HepG2 (cell line): ENCODE measurements at regions not wholly inside any gene's neighbourhood (a gene's known extent, or its start where the extent isn't known, plus 50 kb on each side); places are given as distances from the start of the nearest gene placed in this dataset.

Experiments used
- ATAC-seq: fragments of 200-7000 bp; cut with Tn5 transposase; 3 replicates; pipeline ENCODE4 v1.9.1; 2020; ENCODE audit warnings: mild to moderate bottlenecking, moderate library complexity
- BruUV-seq: library from RNA; stranded (reverse); fragments of 400-500 nt; replicated peaks from 2 replicates; lab custom pipeline; 2021; lab: Mats Ljungman, UMichigan
- CTCF ChIA-PET: fragments of 300-600 bp; formaldehyde crosslinking; extraction: SDS; loops from one replicate; lab custom pipeline; 2021; ENCODE audit warnings: low total read pairs, inconsistent platforms, low intra/inter-chr PET ratio; lab: Yijun Ruan, JAX
- POLR2A ChIA-PET: fragments of 350-600 bp; sonication (Branson Sonifier 250); formaldehyde crosslinking; loops from one replicate; lab custom pipeline; 2020; ENCODE audit warnings: antibody characterized with exemption, inconsistent platforms; lab: Yijun Ruan, JAX
- DNase-seq: peaks from one replicate; pipeline ENCODE4 v3.0.0-alpha.2; 2015; ENCODE audit warnings: low spot score
- FAIRE-seq: peaks from 3 replicates; lab custom pipeline; 2011; peaks lifted over from hg19 to GRCh38; lab: Jason Lieb, UNC
- H2AFZ ChIP-seq: one replicate; pipeline ENCODE4 v1.6.1; 2011; ENCODE audit warnings: low read length, inconsistent platforms
- H3K27ac ChIP-seq: fragments of 300-600 bp; 3 replicates; pipeline ENCODE4 v1.8.0; 2011; ENCODE audit warnings: mixed run types, mild to moderate bottlenecking, mixed read lengths, low read length, inconsistent platforms; ENCODE audit not compliant: insufficient read depth; ENCODE audit errors: extremely low read length
- H3K27me3 ChIP-seq, 2 experiments: fragments of 200-600 bp in 1 of 2; 2 replicates in 1 of 2; 3 replicates in 1 of 2; pipeline versions ENCODE4 v1.6.0 to v1.8.0; 2011; ENCODE audit warnings: low read length in 2 of 2, mild to moderate bottlenecking in 2 of 2, moderate library complexity in 2 of 2, inconsistent platforms in 1 of 2; ENCODE audit not compliant: insufficient read depth in 2 of 2, control insufficient read depth in 1 of 2
- H3K36me3 ChIP-seq, 2 experiments: fragments of 200-600 bp in 1 of 2; replicated peaks in 1 of 2; 2 replicates in 1 of 2; 3 replicates in 1 of 2; pipeline versions ENCODE4 v1.5.1 to v1.8.0; 2011; ENCODE audit warnings: low read length in 2 of 2, inconsistent platforms in 1 of 2; ENCODE audit not compliant: insufficient read depth in 2 of 2, control insufficient read depth in 1 of 2
- H3K4me1 ChIP-seq: 2 replicates; pipeline ENCODE4 v1.5.1; 2012; ENCODE audit warnings: low read length, inconsistent platforms; ENCODE audit not compliant: insufficient read depth
- H3K4me2 ChIP-seq: 2 replicates; pipeline ENCODE4 v1.6.0; 2011; ENCODE audit warnings: low read depth, low read length, inconsistent platforms
- H3K4me3 ChIP-seq, 3 experiments: fragments of 200-600 bp in 1 of 3; sonication (generic), shearing (Covaris generic) in 1 of 3; replicated peaks in 1 of 3; 2 replicates each; pipeline ENCODE4 v1.5.1; 2011 to 2016; ENCODE audit warnings: low read length in 3 of 3, inconsistent platforms in 2 of 3, low read depth in 2 of 3, mild to moderate bottlenecking in 2 of 3, control low read depth in 1 of 3, mixed read lengths in 1 of 3; ENCODE audit not compliant: insufficient read depth in 1 of 3
- H3K79me2 ChIP-seq: one replicate; pipeline ENCODE4 v1.6.1; 2011; ENCODE audit warnings: low read length, inconsistent platforms; ENCODE audit not compliant: insufficient read depth
- H3K9ac ChIP-seq: 2 replicates; pipeline ENCODE4 v1.6.0; 2011; ENCODE audit warnings: mild to moderate bottlenecking, low read depth, low read length, inconsistent platforms; ENCODE audit not compliant: insufficient read depth
- H3K9me3 ChIP-seq: 2 replicates; pipeline ENCODE4 v1.5.1; 2012; ENCODE audit warnings: mild to moderate bottlenecking, low read length
- H4K20me1 ChIP-seq: 2 replicates; pipeline ENCODE4 v1.6.0; 2011; ENCODE audit warnings: inconsistent platforms, mild to moderate bottlenecking, low read length, moderate library complexity; ENCODE audit not compliant: insufficient read depth
- DMAP1 ChIP-seq: IDR thresholded peaks from 2 replicates; pipeline ENCODE4 v1.6.1; 2016
- JDP2 ChIP-seq: sonication (generic); formaldehyde crosslinking; IDR thresholded peaks from 2 replicates; pipeline ENCODE4 v1.8.1; 2022; ENCODE audit warnings: missing genetic modification reagents, borderline replicate concordance
- KLF16 ChIP-seq, 2 experiments: sonication (generic) in 1 of 2; formaldehyde crosslinking in 1 of 2; IDR thresholded peaks; 2 replicates each; pipeline versions ENCODE4 v1.6.1 to v1.8.0; 2016 to 2023; ENCODE audit warnings: missing genetic modification reagents in 2 of 2, missing compliant biosample characterization in 1 of 2
- NCOR1 ChIP-seq: fragments of 200-600 bp; sonication (generic); IDR thresholded peaks from 2 replicates; pipeline ENCODE4 v1.7.0; 2017; ENCODE audit warnings: antibody characterized with exemption, low read length, borderline replicate concordance
- SOX13 ChIP-seq, 3 experiments: fragments of 450-650 bp in 1 of 3; sonication (generic) in 1 of 3; formaldehyde crosslinking in 1 of 3; IDR thresholded peaks in 2 of 3; conservative IDR thresholded peaks in 1 of 3; 2 replicates each; pipeline versions ENCODE4 v1.5.0 to v1.6.1; 2016 to 2020; ENCODE audit warnings: antibody characterized with exemption in 1 of 3, mild to moderate bottlenecking in 1 of 3, missing compliant biosample characterization in 1 of 3, missing genetic modification reagents in 1 of 3, moderate library complexity in 1 of 3
- ZBTB8A ChIP-seq: sonication (generic); formaldehyde crosslinking; IDR thresholded peaks from 2 replicates; pipeline ENCODE4 v1.4.0; 2020; ENCODE audit warnings: mild to moderate bottlenecking, low read depth, missing genetic modification reagents, borderline replicate concordance
- ZNF724P ChIP-seq: sonication (generic); formaldehyde crosslinking; IDR thresholded peaks from 2 replicates; pipeline ENCODE4 v1.8.0; 2022; ENCODE audit warnings: missing genetic modification reagents, borderline replicate concordance
- WGBS: methylation state at CpG from one replicate; pipeline ENCODE4 v1.1.6; 2017; ENCODE audit warnings: low lambda C conversion rate; 5-methylcytosine and 5-hydroxymethylcytosine counted together
- in situ Hi-C: cut with HindIII; loops from 2 replicates; pipeline ENCODE4 v1.10.0; 2017; ENCODE audit warnings: low pct_unique_long_range_greater_than_20kb; ENCODE audit not compliant: extremely low pct_ligation_motif_present
- intact Hi-C: fragments of 100-400 bp; cut with micrococcal nuclease; formaldehyde crosslinking; loops from one replicate; pipeline ENCODE4 v1.10.0; 2022; ENCODE audit not compliant: unreplicated experiment
- TF ChIP-seq, protein P1 (sequence below): IDR thresholded peaks from 2 replicates; pipeline ENCODE4 v1.6.1; 2012; ENCODE audit warnings: low read depth, low read length, improper control_type of control experiment
- TF ChIP-seq, protein P2 (sequence below): sonication (generic); formaldehyde crosslinking; IDR thresholded peaks from 2 replicates; pipeline ENCODE4 v1.8.1; 2023; ENCODE audit warnings: missing genetic modification reagents, inconsistent platforms, borderline replicate concordance
- TF ChIP-seq, protein P3 (sequence below): sonication (generic); formaldehyde crosslinking; IDR thresholded peaks from 2 replicates; pipeline ENCODE4 v1.4.0; 2020; ENCODE audit warnings: mild to moderate bottlenecking, low read depth, missing genetic modification reagents

DNA sequence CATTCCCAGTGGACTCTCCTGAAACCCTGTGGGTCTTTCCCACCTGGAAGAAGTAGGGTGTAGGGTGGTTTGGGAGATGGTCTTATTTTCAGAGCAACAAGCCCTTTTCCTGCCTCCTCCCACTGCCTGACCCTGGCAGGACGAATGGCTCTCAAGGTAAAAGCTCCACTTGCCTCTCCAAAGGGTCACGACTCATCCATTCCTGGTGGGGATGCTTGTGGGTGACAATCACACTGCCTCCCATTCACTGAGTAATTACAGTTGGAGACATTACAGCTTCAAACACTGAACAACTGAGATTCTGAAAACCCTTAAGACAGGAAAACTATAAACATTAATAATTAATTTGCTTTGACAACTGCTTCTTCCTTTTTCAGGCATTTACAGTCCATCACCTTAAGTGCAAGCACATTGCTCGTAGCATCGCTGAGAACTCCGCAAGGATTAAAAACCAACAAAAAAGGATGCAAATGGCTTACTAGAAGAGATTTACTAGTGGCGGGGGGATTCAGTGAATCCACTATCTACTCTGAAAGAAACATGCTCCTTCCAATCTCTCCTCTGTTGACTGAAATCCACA, 199.6 kb upstream of the IRS2 start:
- FAIRE-seq (no peak), ATAC-seq (no peak), DNase-seq (no peak)
- Histone ChIP-seq H2AFZ (no peak overlapping the region), H3K27me3 (no peaks in the 10 kb centered on the region; a peak in 1 of 5 replicates), H4K20me1 (no peaks in the 10 kb centered on the region), H3K4me2 (no peak overlapping the region), H3K79me2 (no peaks in the 10 kb centered on the region), H3K9me3 (no peaks in the 10 kb centered on the region), H3K4me3 (no peak overlapping the region), H3K36me3 (no peaks in the 10 kb centered on the region), H3K4me1 (no peaks in the 10 kb centered on the region), H3K9ac (no peak overlapping the region), H3K27ac (no peak overlapping the region)
- no peak for TF ChIP-seq DMAP1
- no peak for TF ChIP-seq KLF16 (CRISPR knock-in tag; IDR thresholded peaks at IDR 0.05)
- no peak for TF ChIP-seq NCOR1
- TF ChIP-seq, protein P1, sequence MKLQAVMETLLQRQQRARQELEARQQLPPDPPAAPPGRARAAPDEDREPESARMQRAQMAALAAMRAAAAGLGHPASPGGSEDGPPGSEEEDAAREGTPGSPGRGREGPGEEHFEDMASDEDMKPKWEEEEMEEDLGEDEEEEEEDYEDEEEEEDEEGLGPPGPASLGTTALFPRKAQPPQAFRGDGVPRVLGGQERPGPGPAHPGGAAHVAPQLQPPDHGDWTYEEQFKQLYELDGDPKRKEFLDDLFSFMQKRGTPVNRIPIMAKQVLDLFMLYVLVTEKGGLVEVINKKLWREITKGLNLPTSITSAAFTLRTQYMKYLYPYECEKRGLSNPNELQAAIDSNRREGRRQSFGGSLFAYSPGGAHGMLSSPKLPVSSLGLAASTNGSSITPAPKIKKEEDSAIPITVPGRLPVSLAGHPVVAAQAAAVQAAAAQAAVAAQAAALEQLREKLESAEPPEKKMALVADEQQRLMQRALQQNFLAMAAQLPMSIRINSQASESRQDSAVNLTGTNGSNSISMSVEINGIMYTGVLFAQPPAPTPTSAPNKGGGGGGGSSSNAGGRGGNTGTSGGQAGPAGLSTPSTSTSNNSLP = no peak
- TF ChIP-seq, protein P2, sequence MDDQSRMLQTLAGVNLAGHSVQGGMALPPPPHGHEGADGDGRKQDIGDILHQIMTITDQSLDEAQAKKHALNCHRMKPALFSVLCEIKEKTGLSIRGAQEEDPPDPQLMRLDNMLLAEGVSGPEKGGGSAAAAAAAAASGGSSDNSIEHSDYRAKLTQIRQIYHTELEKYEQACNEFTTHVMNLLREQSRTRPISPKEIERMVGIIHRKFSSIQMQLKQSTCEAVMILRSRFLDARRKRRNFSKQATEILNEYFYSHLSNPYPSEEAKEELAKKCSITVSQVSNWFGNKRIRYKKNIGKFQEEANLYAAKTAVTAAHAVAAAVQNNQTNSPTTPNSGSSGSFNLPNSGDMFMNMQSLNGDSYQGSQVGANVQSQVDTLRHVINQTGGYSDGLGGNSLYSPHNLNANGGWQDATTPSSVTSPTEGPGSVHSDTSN (CRISPR knock-in tag) = no peak
- no peak for TF ChIP-seq SOX13 (IDR thresholded peaks at IDR 0.05)
- no peak for TF ChIP-seq SOX13 (CRISPR knock-in tag; conservative IDR thresholded peaks at IDR 0.05 in 1 of 2, IDR thresholded peaks at IDR 0.05 in 1 of 2)
- TF ChIP-seq, protein P3, sequence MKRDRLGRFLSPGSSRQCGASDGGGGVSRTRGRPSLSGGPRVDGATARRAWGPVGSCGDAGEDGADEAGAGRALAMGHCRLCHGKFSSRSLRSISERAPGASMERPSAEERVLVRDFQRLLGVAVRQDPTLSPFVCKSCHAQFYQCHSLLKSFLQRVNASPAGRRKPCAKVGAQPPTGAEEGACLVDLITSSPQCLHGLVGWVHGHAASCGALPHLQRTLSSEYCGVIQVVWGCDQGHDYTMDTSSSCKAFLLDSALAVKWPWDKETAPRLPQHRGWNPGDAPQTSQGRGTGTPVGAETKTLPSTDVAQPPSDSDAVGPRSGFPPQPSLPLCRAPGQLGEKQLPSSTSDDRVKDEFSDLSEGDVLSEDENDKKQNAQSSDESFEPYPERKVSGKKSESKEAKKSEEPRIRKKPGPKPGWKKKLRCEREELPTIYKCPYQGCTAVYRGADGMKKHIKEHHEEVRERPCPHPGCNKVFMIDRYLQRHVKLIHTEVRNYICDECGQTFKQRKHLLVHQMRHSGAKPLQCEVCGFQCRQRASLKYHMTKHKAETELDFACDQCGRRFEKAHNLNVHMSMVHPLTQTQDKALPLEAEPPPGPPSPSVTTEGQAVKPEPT (CRISPR knock-in tag) = no peak
- no peak for TF ChIP-seq ZNF724P (CRISPR knock-in tag)
- TF ChIP-seq JDP2 (CRISPR knock-in tag) = no peak
- no peak for TF ChIP-seq ZBTB8A (CRISPR knock-in tag)
- intact Hi-C loops = no loop called here
- ChIA-PET CTCF (no interaction called here), POLR2A (no interaction called here)
- no TSS peak for BruUV-seq
- in situ Hi-C loops = no loop called here
- WGBS = 59% methylated on average over 6 of the region's 6 CpGs
